NOMO-1 treated with dmso at 0.1 percent for 144 hours (cell line): ENCODE measurements at regions not wholly inside any gene's neighbourhood (a gene's known extent, or its start where the extent isn't known, plus 50 kb on each side); places are given as distances from the start of the nearest gene placed in this dataset.
A peak's percentile ranks its signal among the peaks of the same experiment; 100 is the strongest.

Experiments
- DNase-seq: peaks from one replicate; lab custom pipeline; 2025; ENCODE audit not compliant: unreplicated experiment; lab: John Stamatoyannopoulos, UW

DNA sequence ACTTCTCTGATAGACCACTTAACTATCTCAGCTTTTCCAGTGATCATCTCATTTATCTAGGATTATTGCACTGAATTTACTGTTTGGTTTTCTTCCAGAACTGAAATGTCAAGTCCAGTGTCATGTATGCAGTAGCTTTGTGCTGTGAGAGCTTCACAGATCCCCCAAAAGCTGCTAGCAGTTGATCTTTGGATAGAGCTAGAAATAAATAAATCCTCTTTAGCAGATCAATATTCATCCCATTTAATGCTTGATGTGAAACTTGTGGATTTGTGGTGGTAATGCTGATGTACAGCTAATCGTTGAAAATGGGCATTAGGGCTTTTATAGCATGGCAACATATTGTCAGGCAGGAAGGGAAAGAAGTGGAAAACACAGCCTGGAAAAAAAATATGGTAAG is 509.6 kb upstream of the FAM241A start:
- DNase-seq = no peak

DNA sequence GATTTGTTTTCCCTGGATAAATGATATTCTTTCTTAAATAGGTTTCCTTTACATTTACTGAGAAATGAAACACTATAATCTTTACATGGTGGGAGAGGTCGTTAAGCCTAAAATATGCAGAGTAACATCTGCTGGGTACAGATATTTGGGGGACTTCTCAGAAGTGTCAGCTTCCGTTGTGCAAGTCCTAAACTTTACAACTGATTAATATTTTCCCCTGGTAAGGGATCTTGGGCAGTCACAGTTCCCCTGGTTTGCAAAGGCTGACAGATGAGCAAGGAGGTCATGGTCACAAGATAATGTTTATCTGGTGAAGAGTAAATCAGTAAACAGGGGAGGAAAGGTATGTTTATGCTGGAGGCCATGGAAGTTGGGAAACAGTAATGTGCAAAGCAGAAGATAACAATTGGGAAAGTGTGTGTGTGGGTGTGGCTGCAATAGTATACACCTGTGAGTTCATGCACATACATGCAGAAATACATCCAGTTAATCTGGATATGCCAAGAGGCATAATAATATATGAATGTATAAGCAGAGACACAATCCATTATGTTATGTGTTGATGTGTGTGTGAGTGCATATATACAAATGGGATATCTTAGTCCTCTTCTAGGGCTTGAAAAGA is 508.2 kb upstream of the FAM241A start:
- DNase-seq = no peak

DNA sequence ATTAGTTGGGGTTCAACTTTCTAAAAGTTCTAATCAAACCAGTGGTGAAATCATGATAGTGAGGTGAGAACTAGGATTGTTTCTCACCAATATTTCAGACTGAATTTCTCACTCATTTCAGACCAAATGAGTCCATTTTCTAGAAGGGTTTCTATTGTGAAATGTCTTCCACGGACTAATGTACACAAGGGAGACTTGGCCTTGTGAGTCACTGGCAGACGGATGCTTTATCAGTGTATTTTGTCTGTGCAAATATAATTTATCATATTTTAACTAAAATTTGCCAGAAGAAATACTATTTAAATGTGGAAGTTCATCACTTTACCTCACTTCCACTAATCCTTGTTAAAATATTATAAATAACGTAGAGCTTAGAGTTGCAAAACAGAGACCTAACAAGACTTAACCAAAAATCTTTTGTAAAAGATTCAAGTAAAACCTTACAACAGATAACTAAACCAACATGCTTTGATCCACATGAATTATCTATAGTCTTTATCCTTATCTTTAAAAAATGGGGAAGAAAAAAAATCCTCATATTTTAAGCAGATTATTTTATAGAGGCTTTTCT is 506.0 kb upstream of the FAM241A start:
- DNase-seq = no peak

DNA sequence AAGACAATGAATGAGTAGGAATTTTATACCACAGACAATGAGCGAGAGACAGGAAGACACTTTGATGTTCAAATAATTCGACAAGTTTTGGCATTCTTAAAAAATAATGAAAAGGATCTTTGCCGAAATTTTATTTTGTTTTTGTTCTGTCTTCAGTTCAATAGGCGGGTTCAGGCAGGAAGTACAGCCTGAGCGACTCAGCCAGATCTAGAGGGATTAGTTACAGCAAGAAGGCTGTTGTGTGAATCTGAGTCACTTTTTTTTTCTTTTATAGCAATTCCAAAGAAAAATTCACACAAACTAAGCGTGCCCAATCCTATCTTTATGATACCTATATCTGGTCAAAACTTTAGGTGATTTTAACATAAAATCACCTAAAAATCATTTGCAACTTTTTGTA is 505.4 kb upstream of the FAM241A start:
- no peak for DNase-seq

DNA sequence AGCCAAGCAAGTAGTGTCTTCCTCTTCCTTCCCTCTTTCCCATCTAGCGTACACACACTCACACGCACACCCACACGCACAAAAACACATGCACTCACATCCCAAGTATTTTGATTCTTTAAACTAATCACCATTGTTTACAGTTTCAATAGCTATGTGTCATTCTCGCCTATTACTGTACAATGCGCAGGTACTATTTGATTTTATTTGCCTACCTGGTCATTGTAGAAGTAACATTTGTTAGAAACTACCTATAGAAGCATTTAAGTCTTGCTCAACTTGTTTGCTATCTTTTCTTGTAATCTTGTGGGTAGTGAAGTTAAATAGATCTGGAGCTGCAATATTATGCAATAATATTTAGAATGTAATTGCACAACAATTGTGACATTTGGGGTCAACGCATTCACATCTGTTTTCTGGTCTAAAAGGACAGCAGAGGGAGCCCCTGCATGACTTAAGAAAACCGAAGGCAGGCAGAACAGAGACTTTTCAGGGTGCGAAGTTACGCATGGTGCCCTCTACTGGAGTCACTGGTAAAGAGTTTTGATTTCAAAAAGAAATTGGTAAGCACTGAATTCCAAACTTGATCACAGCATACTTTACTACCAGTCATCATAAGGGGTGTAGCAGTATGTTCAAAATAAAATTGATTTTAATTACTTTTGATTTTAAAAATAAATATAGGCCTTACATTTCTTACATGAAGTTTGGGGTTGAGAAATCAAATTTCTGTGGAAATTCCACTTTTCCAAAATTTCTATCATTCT is 503.3 kb upstream of the FAM241A start:
- peak; percentile 84 for DNase-seq

DNA sequence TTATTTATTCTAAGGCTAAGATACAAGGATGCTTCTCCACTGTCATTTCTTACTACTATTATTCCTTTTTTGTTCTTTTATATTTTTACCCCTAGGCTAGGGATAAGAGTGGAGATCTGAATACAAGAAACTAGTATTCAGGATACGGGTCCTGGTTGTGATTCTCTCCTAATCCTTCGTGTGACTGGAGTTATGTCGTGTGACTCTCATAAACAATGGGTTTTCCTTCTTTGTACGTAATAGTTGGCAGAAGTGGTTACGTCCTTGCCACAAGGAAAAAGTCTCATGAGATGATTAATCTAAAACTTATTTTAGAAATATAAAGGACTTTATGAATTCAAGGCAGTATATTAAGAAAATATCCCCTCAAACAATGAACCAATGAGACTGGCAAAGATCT is 497.2 kb upstream of the FAM241A start:
- DNase-seq = no peak

DNA sequence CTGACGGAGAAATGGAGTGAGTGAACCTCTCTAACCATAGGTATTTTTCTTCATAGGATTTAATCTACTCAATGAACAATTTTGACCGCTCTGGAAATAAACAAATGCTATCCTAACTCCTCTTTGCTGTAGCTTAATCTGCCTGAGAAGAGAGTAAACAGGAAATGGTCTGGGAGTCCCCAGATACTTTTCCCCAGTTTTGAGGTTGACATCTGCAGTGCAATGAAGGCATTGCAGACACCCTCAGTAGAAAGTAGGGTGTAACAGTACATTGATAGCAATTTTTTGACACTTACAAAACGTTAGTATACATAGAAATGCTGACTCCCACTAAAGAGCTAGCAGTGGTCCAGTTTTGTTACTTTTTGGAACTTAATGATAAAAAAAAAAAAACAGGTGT is 495.9 kb upstream of the FAM241A start:
- DNase-seq = no peak

DNA sequence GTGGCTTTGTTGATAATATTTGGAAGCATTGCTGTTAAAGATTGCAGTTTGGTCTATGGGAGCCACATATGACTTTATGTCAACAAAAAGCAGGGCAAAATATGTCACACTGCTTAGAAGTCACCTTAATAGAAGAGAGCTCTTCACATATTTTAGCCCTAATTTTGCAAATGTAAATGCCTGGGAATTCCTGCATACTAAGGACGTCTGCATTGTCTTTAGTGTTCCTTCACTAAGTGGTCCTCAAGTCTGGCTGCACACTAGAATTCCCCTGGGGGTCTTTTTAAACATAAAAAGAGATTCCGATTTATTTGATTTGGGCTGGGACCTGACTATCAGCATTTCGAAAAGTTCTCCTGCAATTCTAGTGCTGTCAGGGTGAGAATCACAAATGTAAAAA is 495.1 kb upstream of the FAM241A start:
- DNase-seq = no peak

DNA sequence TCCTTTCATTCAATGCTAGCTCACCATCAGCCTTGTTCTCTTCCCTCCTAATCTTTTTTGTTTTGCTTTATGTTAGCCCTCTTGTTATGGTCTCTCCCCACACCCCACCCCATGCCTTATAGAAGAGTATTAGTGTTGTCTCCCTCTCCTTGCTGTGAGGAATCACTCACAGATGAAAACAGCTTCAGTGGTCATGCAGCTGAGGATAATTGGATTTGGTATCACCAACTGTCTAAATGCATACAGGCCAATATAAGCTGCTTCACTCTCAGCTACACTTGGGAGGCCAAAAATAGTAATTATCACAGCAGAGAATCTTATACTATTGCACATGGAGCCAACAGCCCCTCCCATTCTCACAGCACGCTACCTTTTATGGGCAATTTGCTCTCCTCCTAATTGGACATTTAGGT is 494.6 kb upstream of the FAM241A start:
- no peak for DNase-seq

DNA sequence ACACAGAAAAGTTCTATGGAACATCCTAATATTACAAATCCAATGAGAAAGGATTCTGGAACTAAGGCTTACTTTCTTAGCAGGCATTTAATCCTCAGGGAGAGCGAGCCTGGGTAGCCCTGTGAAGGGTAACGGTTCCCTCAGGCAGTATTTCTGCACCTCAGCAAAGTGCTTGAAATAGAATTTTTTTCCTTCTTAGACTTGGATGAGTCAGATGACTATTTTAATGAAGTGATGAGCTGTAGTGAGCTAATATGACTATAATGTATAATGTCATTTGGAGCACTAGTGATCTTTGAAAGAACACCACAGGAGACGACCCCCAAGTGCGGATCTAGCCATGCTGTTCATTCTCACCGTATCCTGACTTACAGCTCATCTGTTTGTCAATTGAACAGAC is 493.0 kb upstream of the FAM241A start:
- no peak for DNase-seq

DNA sequence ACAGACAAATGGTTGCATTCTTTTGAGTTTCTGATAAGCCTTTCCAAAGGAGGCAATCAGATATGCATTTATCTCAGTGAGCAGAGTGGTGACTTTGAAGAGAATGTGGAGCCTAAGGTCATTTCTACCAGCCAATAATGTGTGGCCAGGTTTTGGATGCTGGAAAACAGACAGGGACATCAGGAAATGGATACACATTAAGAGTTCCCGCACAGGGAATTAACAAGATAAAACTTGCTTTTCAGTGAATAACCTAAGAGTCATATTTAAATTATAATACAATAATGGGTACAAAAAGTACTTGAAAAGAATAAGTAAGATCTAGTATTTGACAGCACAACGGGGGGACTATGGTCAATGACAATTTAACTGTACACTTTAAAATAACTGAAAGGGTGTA is 492.3 kb upstream of the FAM241A start:
- DNase-seq = no peak

DNA sequence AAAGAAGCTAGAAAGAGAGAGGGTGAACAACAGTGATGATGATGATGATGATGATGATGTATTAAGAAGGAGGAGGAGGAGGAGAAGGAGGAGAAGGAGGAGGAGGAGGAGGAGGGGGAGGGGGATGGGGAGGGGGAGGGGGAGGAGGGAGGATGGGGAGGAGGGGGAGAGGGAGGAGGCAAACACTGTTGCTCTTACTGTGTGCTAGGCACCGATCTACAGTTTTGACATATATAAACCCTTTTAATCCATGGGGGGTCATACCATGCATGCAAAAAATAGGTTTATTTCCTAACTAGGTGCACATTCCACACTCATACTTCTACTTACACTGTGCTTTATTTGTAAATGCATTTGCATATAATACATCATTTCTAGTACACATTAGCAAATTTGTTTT is 482.8 kb upstream of the FAM241A start:
- DNase-seq = no peak

DNA sequence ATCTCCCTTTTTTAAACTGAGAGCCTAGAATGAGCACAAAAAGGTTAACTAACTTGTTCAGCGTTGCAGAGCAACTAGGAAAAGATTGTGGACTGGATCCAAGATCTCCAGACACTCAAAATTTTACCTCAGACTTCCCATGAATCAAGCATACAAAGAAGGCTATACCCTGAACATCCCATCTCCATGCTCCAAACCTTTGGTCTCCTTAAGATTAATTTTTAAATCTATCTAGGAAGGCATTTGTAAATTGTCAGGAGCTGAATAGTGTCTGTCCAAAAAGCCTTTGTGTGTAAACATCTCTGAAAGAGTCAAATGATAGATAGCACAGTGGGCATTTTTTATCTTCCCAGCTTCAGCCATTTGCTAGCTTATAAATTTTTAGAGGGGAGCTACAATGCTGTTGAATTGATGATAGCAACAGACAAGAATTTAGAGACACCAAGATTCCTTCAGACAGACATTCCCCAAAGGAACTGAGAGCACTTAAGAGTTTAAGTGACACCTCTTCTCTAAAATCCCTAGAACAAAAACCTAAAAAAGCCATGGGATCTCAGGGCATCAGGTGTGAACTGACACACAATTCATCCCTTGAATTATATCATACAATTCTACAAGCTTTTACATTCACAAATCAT is 480.8 kb upstream of the FAM241A start:
- no peak for DNase-seq

DNA sequence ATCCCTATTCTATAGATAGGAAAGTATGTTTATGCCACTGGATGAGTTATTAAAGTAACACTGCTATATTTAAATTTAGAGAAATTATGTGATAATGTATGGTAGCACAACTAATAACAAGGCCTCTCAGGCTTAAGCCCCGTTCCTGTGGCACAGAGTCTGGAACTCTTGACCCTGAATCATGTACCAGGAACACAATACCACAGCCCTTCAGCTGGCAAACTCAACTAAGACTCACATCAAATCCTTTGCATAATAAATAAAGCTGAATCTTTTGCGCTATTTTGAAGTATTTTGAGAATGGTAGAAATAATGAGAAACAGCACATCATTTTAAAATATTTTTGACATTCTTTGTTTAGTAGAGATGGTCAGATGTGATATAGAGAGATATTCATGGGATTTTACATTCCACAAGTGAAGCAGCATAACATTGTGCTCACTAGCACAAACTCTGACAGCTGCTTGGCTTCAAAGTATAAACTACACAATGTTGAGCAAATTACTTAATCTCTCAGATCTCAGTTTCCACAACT is 478.4 kb upstream of the FAM241A start:
- no peak for DNase-seq

DNA sequence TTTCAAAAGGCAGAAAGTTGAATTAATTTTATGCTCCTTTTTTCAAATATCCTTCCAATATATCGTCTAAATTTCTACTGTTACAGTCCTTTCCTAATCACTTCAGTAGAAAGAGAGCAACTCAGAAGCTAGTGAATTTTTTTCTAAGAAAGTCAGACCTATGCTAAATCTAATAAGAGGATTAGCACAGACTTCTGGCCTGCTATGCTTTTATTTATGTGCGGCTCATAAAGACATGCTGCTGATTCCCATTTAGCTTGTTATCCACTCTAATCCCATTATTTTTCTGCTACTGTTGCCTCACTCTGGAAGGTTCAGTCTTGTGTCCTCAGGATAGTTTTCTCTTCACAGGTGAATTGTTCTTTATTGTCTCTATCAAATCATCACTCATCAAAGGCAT is 473.5 kb upstream of the FAM241A start:
- no peak for DNase-seq

DNA sequence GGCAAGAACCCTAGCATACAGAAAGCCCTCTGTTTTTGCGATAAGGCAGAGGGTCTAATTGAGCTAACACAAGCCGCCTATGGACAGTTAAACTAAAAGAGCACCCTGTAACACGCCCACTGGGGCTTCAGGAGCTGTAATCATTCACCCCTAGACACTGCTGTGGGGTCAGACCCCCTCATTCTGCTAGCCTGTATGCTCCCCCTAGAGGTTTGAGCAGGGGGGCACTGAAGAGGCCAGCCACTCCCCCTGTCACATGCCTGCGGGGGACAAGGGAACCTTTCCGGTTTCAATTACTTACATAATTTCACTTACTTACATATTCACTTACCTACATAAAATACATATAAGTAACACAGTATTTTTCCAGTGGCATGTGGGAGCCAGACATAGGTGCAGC is 469.5 kb upstream of the FAM241A start:
- no peak for DNase-seq

DNA sequence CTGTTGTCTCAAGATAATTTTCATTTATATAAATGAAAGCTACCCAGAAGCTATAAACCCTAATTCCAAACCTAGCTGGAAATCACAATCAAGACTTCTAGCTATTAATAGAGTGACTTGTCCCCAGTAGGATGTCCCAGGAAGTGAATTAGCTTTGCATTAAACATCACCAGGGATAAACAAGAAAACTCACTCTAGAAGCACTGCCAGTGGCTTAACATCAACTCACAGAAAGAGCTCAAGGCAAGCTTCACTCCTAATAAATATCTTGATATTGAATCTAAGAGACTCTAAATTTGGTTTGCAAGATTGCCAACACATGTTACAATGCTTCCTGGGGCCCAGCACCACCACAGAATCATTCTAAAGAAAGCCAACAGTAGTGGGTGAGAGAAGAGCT is 468.7 kb upstream of the FAM241A start:
- DNase-seq = no peak

DNA sequence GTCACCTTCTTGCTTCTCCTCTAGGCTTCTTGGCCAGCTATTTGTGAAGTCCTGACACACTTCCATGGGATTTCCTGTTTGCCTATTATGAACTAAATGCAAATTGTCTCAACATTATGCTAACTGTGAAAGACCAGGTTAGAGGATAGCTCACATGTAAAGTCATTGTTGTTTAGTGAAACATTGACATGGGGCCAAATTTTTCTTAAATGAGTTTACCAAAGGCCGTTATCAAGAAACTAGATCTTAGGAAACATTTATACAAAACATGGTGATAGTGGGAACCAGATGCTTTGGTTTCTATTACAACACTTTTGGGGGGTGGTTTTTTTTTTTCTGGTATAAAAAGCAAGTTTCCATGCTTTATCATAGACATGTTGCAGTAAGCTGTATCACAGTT is 466.8 kb upstream of the FAM241A start:
- DNase-seq = no peak

DNA sequence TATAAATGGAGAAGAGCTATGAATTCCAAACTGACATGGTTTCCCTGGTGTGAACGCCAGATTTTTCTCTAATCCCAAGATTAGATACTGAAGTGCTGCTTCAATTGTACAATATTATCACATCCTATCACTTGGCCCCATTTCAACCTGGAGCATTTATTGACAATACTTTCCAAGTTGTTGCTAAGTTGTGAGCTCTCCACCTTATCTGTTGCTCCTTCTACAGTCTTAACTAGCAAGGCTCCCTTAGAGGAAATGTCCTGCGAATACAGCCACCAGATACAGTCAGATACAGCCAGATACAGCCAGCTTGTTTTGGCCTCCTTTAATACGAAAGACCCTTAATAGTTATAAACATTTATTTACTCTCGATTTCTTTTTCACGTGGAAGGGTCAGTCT is 466.3 kb upstream of the FAM241A start:
- no peak for DNase-seq

DNA sequence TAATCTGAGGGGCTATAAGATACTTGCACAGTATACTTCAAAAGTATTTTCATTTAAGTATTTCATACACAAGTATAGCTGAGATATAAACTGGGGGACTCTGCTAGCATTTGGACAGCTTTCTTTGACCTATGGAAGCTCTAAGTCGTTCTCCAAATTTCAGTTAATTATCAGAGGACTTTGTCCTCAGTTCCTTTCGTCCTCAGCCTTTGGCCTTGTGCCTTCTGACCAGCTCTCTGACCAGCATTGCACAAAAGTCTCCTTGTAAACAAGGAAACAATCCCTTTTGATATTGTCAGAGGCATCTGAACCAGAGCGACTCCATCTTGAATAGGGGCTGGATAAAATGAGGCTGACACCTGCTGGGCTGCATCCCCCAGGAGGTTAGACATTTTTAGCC is 464.0 kb upstream of the FAM241A start:
- no peak for DNase-seq

DNA sequence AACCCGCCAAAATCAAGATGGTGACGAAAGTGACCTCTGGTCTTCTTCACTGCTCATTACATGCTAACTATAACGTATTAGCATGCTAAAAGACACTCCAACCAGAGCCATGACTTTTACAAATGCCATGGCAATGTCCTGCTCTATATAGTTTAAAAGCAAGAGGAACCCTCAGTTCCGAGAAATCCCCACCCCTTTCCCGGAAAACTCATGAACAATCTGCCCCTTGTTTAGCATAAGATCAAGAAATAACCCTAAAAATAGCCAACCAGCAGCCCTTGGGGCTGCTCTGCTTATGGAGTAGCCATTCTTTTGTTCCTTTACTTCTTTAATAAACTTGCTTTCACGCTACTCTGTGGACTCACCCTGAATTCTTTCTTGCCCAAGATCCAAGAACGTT is 463.5 kb upstream of the FAM241A start:
- no peak for DNase-seq

DNA sequence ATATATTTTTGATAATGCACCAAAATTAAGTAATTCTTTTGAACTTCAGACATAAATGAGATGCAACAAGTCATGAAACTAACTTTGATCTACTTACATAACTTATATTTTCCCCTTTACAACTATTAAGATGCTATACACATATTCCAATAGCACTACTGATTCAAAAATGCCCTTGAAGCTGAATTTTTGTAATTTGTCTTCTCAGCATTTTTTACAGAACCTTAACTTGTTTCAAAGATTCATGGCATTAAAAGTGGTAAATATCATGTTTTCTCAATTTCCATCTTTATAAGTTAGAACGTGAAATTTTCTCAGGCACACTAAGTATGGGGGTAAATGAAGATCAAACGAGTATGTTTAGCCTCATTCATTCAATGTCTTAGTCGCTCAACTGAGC is 460.0 kb upstream of the FAM241A start:
- no peak for DNase-seq
